GM18502 (cell line): ENCODE measurements at regions not wholly inside any gene's neighbourhood (a gene's known extent, or its start where the extent isn't known, plus 50 kb on each side); places are given as distances from the start of the nearest gene placed in this dataset.

ENCODE experiments used
- ATAC-seq: cut with Tn5 transposase; IDR thresholded peaks from one replicate; pipeline ENCODE4 v1.9.1; 2021; ENCODE audit warnings: mild to moderate bottlenecking; ENCODE audit not compliant: unreplicated experiment, poor library complexity

- no peak for ATAC-seq
Measured at GRCh38 chr16:74232806-74233465, 63.7 kb upstream of the PSMD7 start.

DNA sequence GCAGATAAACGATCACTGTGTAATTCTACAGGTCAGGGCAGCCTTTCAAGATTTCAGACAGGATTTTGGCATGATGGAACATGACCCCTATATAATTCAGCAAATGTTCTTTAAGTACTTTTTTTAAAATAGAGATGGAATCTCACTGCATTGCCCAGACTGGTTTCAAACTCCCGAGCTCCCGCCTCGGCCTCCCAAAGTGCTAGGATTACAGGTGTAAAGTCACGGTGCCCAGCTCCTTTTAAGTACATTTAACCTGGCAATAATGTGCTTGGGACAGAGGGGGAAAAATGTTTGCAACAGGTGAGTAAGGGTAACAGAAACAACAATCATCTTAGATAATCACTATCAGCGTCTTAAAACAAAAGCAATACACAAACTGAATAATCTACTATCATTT, 66.5 kb upstream of the PSMD7 start:
- no peak for ATAC-seq

GRCh38 chr16:74226338-74226954, 70.2 kb upstream of the PSMD7 start:
- ATAC-seq, result no peak

DNA sequence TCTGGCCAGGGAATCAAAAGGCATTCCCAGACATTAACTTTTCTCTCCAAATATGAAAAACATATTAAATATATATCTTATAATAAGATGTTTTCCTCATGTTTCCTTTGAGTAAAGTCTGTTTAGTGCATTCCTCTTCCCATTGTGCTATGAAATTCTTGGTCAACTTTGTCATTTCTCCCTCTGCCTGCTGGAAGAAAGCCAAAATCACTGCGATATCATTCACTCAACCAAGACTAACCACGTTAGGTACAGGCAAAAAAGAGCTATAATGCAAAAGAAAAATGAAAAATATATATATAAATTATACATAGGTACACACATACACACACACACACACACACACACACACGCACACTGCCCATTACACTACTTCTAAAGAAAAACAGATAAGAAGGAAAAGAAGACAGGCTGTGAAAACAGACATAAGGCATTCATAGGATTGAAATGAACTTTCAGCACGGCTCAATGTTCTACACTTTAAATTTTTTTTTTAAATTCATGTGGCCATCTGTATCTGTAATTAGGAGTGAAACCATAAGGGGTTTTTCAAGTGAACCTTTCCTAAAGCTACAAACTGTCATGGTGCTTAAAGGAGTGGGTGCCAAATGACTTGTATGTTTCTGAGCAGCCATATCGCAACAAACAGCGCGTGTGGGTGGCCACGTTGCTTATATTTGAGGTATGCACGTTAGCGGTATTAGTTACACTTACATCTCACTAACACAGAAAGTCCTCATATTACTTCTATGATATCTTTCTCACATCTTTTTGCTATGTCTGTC, 71.6 kb upstream of the PSMD7 start:
- no peak for ATAC-seq

DNA sequence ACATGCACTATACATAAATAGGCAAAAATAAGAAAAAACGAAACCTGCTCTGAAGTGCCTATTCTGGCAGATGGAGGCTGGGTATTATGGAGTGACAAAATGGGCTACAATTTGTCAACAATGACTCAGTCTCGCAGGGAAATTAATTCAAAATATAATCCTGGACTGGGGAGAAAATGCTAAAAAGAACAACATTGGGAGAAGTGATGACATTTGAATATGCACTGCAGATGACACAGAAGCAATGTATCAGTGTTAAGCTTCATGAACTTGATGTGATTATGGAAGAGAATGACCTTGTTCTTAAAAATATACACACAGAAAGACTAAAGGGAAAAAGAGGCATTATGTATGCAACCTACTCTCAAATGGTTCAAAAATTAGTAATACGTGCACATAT, 74.8 kb upstream of the PSMD7 start:
- ATAC-seq, result no peak

DNA sequence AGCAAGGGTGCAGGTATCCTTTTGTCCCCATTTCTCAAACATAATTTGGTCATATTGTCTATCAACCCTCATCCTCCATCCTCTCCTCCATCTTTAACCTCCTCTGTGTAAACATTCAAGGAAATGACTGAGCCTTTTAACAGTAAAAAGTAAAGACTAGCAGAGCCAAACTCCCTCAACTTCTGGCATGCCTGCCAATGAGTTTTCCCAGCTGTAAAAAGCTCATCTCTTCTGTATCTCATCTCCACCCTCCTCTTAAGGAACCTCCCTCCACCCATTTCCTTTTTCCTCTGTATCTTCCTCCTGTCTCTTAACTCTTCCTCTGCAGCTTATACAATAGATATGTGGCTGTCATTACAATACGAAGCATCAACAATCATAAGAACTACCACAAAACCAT, 76.9 kb upstream of the PSMD7 start:
- no peak for ATAC-seq

- ATAC-seq, result no peak
Measured at GRCh38 chr16:74218871-74219270, 77.7 kb upstream of the PSMD7 start.

DNA sequence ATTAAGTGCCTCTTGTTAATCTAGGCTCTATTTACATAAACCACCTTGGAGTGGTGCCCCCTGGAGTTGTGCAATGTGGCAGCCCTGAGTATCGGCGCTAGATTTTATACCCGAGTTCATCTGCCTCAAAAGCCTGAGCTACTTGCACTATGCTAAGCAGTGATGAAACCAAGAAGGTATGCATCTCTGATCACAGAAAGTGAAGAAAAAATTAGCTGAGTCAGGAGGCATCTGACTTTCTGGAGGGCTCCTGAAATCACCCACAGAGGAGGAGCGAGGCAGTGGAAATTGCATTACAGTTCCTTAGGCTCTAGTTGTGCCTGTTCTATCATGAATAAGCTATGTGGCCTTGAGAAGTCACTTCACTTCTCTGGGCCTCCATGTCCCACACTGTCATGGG, 80.3 kb upstream of the PSMD7 start:
- no peak for ATAC-seq

DNA sequence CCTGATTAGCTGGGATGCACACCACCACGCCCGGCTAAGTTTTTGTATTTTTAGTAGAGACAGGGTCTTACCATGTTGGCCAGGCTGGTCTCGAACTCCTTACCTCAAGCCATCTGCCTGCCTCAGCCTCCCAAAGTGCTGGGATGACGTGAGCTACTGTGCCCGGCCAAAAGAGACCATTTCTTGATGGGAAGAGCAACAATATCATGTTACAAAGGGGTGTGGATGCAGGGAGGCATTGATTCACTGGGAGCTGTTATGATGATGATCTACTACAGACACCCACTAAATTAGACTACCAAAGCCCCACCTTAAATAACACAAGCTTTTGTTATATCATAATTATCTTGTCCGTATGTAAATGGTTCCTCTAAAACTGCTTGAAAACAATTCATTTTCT, 81.4 kb upstream of the PSMD7 start:
- no peak for ATAC-seq

- no peak for ATAC-seq
Measured at GRCh38 chr16:74213372-74213771, 83.2 kb upstream of the PSMD7 start.

DNA sequence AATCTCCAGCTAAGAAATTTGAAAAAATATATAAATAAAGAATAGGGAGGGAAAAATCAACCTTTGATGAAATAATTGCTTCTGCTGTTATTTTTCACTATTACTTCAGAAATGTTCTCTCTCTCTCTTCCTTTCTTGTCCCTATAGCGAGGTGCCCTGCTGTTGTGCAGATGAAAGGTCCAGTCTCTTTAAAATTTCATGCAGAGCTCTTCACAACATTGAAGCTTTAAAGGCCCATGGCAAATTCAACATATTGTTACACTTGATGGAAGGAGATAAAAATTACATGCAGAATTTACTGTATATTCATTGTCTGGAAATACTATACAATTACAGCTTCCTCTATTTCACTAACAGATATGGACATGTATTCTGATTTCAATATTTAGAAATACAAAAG, 86.4 kb upstream of the PSMD7 start:
- ATAC-seq, result no peak

DNA sequence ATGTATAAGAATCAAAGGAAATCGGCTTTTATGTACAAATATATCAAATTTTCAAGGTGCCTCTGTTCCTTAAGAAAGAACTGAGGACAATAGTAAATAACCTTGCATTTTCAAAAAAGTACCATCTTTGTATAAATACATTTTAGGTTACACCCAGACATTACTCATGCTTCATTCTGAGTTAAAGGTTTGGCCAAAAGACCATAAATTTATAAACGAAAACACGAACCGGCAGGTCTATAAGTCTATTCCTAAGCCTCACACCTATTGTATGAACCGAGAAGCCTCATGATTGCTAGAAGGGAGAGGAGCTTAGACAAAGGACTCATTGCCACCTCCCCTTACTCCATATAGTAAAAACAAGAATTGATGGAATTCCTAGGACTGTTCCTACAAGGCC, 94.6 kb upstream of the PSMD7 start:
- ATAC-seq, result no peak

DNA sequence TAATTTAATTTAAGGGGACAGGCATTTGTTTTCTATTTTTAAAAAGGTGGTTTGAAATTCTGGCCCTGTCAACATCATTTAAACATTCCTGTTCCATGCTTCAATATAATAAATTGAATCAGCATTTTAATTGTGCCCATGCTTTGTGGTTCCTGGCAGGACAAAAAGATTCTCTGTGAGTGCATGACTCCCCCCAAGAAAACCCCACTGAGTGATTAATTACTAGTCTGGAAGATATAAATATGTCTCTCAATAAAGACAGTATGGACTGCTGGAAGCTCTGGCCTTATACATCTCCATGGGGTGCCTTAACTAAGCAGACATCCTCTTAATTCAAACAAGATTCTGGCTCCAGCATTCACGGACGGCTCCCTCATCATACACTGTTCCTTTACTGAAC, 95.0 kb upstream of the PSMD7 start:
- no peak for ATAC-seq

DNA sequence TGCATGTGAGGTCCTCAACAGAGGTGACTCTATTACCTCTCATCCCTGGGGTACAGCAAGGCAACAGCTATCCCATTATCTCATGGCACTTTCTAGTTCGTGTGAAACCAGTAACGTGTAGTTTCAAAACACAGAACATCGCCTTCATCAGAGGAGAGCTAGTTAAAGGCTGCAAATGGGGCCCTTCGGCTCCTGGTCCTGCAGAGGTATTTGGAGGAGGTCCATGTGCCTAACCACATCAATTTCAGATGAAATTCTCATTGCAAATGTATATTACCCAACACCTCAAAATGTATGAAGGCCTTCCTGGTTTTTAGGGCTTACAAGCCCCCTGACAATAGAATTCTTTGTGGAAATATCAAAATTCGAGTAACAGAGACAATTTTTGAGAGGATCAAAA, 95.7 kb upstream of the PSMD7 start:
- ATAC-seq, result no peak

DNA sequence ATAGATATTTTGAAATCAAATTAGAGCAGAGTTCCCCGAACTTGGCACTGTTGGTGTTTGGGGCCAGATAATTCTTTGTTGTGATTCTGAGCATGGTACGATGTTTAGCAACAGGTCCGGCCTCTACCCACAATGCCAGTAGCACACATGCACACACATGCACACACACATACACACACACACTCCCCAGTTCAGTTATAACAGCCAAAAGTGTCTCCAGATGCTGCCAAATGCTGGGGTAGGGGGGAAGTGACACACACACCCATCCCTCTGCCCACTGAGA, 96.8 kb upstream of the PSMD7 start:
- ATAC-seq, result no peak

- ATAC-seq, result no peak
Measured at GRCh38 chr16:74199066-74199841, 97.4 kb upstream of the PSMD7 start.

DNA sequence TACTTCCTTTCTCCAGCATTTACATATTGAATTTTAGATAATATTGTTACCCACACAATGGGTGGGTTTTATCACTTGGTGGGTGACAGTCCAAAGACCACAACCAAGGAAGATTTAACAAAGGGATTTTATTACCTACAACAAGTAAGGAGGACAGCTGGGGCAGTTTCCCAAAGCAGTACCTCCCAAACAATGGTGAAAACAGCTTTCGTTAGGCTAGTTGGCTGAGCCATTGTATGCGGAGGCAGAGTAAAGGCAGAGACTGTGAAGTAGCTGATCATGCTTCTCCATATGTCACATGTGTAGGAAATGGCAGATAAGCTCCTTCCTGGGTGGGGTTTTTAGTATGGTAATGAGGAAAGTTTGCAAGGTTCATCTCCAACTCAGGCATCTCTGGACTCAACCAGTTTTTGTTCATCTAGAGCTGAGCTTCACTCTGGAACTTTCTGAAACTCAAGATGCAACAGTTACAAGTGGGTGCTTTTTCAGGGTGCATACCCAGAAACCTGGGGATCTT, 104.3 kb upstream of the PSMD7 start:
- no peak for ATAC-seq

DNA sequence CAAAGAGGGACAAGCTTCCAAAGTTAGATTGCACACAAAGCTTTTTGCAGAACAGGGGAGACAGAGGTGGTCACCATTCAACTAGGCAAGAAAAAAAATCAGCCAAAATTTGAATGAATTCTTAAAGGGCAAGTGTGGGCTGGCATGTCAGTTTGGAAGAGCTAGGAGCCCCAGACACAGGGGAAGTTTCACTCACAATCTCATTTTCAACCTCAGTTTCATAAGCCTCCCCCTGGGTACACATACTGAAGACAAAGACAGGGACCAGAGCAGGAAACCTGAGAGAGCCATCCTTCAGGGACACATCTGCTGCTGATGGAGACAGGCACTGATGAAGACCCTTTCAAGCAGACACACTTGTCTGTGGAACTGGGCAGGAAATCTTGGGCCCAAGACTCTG, 106.3 kb upstream of the PSMD7 start:
- ATAC-seq, result no peak

- no peak for ATAC-seq
Measured at GRCh38 chr16:74188856-74189255, 107.8 kb upstream of the PSMD7 start.

DNA sequence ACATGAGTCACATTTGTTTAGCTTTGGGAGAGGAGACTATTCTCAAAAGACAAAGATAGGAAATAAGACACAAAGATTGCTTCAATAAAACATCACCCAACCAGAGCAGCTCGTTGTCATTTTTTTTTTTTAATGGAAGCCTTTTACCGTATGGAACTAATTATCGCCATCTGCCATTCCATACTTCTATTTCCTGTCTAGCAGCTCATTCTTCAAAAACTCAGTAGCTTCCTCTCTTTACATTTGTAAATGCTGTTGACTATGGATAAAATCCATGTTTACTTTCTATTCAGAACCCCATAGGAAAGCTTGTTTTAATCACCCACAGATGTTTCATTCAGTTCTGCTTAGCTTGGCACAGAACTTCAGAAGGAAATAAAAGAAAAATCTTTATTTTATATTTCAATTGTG, 110.0 kb upstream of the PSMD7 start:
- ATAC-seq, result no peak

- ATAC-seq, result no peak
Measured at GRCh38 chr16:74184839-74185238, 111.8 kb upstream of the PSMD7 start.
